NCI-H345 (cell line): ENCODE measurements at regions not wholly inside any gene's neighbourhood (a gene's known extent, or its start where the extent isn't known, plus 50 kb on each side); places are given as distances from the start of the nearest gene placed in this dataset.
A peak's percentile ranks its signal among the peaks of the same experiment; 100 is the strongest.

ENCODE experiments used
- DNase-seq: peaks from one replicate; lab custom pipeline; 2025; lab: John Stamatoyannopoulos, UW

DNA sequence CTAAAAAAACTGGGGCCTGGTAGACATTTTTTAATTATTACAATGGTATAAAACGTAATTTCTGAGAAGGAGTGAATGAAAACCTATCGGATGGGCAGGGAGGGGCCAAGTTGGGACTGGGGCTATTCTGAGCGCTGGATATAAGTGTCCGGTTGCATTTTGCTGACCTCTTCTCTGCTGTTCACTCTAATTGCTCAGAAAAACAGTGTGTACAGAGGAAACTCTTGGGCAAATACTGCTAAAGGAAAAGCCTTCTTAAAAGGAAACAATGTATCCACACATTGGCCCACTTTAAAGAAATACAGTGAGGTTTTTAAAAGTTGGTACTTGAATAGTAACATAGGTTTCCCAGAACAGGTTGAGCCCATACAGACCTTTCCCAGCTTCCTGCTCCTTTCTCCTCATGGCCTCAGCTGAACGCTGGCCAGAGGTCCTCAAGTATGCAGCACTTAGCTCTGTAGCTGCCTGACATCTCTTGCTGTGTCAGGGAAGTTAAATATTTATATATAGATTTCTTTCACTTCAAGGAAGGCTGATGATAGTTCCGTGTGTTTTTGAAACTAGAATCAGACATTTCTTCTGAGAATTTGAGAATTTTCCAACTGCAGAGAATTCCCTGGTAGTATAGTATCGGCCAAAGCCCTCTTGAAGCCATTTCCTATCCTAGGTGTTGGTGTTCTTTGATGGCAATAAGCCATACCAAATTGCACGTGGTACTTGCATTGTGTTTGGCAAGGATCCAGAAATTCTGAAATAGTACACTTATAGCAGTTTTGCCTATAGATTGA lies 97.1 kb upstream of the SLC4A4 start:
- peak; percentile 61 for DNase-seq

DNA sequence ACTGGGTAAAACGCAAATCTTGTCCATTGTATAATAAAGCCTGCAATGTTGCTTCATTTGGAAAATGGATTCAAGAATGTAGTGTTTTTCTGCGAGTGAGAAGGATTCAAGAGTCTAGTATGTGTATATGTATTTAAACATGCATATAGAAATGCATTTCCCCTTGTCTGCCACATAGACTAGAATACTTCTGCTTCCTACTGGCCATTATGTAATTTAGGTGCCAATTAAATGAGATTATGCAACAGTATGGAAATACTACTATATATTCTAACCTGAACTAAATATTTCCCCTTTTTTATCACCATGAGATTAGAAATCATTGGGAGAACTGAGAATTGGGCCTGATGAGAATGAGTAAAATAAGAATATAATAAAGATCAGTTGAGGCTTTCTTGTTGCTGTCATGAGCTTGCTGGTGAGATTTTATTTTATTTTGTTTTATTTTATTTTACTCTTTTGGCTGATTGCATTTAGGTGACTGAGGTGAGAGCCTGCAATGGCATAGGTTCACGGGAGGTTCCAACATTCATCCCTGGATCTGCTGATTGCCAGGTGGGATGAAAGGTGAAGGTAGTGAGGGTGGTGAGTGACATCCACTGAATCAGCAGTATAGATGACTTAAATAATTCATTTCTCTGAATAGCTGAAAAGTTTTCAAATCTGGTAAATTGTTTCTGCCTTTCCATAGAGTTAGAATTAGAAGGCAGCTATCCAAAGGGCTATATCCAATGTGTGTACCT lies 95.6 kb upstream of the SLC4A4 start:
- DNase-seq, result no peak

DNA sequence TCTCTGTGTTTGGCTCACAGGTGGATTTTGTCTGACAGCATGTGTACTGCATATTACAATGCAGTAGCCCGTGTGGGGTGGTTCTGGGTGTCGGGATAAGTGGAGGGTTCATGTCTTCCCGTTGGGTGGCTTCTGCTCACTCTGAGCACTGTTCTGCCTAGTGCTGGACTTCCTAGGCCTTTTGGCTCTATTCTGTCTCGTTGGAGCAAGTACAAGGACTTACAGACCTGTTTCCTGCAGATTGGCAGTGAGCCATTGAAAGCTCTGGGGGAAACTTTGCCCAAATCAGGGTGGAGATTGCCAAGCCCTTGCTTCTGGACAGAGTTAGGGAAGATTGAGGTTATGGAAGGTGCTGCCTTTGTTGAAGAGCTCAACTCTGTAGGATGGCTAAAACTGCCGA lies 91.1 kb upstream of the SLC4A4 start:
- DNase-seq, result no peak

- no peak for DNase-seq
These were observed 87.6 kb upstream of the SLC4A4 start for GRCh38 chr4:71251261-71251660.

DNA sequence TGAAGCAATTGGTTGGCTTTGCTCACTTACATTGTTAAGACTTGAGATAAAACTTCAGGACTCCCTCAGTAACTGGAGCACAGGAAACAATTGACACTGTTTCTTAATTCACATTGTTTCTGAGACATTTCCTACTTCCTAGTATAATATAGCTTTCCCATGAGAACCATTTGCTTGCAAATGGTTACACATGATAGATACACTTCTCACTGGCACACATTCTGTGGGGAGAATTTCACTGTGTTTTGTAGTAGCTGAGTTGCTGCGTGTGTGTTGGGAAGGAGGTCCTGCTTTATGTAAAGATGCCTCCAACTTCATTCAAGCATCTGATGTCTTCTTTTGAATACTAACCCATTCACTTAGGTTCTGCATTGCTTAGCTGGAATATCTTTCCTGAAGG lies 85.3 kb upstream of the SLC4A4 start:
- no peak for DNase-seq

- DNase-seq, result no peak
These were observed 84.3 kb upstream of the SLC4A4 start for GRCh38 chr4:71254451-71255012.

GRCh38 chr4:71255976-71256375 lies 82.8 kb upstream of the SLC4A4 start:
- no peak for DNase-seq

GRCh38 chr4:71257761-71258160 lies 81.1 kb upstream of the SLC4A4 start:
- no peak for DNase-seq

- DNase-seq, result no peak
These were observed 80.5 kb upstream of the SLC4A4 start for GRCh38 chr4:71258323-71258722.

GRCh38 chr4:71259280-71259679 lies 79.5 kb upstream of the SLC4A4 start:
- no peak for DNase-seq

- no peak for DNase-seq
These were observed 78.9 kb upstream of the SLC4A4 start for GRCh38 chr4:71259911-71260331.

- no peak for DNase-seq
These were observed 78.3 kb upstream of the SLC4A4 start for GRCh38 chr4:71260544-71260943.

DNA sequence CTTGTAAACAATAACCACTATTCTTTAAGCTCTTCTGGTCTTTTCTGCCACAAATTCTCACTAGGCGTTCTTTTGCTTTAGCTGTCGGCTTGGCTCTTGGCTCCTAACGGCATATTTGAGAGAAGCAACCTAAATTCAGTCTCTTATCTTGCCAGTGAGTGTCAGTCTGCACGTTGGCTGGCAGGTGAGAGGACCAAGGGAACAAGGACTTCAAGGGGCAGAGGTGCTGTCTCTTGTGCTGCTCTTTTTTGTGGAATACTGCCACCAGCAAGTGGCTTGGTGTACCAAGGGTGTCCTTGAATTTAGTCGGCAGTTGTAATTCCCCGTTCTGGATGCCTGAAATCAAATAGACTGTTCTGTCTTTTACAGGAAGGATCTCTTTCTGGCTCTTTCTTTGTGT lies 77.8 kb upstream of the SLC4A4 start:
- DNase-seq, result no peak

GRCh38 chr4:71261633-71262121 lies 77.1 kb upstream of the SLC4A4 start:
- no peak for DNase-seq

GRCh38 chr4:71262161-71262560 lies 76.7 kb upstream of the SLC4A4 start:
- no peak for DNase-seq

GRCh38 chr4:71266090-71266794 lies 72.6 kb upstream of the SLC4A4 start:
- DNase-seq, result no peak

- no peak for DNase-seq
These were observed 71.6 kb upstream of the SLC4A4 start for GRCh38 chr4:71267244-71267643.

GRCh38 chr4:71268166-71268565 lies 70.7 kb upstream of the SLC4A4 start:
- no peak for DNase-seq

- DNase-seq, result no peak
These were observed 69.6 kb upstream of the SLC4A4 start for GRCh38 chr4:71269233-71269632.

DNA sequence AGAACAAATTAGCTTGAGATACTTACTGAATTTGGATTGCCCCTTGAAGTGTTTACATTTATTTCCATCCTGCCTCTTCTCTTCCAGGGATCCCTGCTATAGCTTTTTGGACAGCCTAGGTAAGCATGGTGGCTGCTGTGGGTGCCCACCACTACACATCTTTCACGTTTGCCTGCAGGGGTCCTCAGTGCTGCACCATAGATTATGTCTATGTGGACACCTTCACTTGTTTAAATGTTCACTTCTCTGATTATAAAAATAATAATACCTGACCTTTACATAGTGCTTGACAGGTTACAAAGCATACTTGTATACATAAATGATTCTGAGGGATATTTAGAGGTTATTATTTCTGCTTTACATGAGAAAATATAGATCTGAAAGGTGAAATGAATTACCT lies 67.9 kb upstream of the SLC4A4 start:
- peak; percentile 20 for DNase-seq

DNA sequence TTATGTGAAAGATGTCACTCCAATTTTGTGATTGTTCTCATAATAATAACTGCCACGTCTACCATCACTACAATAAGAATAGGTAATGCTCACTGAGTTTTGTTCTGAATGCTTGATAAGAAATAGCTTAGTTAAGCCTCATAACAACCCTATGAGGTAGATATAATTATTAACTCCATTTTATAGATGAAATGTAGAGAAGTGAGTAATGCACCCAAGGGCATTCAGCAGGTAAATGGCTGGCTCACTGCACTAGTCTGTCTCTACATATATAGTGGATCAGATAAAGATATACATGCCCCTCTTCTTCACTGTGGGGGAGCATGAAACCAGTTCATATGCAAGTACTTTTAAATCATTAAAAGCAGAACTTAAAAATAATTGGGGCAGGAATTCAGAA lies 65.8 kb upstream of the SLC4A4 start:
- no peak for DNase-seq

DNA sequence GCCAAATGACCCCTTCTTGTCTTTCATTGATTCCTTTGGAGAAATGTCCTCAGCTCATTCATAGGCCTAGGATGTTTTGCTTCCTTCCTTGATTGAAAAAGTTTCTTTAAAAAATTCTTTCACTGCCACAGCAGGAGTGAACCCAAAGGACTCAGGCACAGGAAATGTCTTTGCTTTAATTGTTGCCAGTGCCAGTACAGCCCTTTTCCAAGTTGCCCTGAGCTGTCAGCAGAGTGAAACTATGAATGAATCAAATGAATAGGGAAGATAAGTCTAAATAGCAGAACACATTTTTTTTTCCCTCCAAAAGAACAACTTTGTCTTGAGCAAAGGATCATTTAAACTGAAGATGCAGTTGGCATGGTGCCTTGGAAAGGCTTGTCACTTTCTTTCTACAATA lies 63.8 kb upstream of the SLC4A4 start:
- DNase-seq, result no peak
